ENCODE measurements at regions not wholly inside any gene's neighbourhood (a gene's known extent, or its start where the extent isn't known, plus 50 kb on each side); places are given as distances from the start of the nearest gene placed in this dataset.

DNA sequence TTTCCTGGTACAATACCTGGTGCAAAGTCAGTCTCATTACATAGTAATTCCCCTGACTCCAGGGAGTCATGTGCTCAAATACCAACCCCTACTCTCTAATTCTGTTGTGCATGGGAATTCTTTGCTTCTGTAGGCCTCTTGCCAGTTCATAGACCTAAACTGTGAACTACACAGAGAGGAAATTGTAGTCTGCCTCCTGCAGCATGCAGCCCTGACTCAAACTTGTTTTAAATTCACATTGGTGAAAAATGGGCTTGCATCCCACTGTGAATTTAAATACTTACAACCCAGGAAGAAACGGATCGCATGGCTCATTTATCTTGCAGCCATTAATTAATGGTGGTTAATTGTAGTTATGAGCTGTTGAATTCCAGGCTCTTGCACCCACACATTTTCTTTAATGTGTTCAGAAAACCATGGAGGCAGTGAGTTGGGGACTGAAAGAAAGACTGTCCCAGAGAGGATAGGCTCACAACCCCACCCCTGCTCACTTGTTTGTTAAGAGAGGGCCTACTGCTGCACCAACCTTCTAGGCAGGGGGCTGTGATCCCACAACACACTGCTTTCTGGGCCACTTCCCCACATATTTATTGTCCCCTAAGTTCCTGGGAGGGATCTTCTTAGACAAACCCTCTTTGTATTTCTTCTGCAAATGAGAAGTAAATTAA is 579.1 kb downstream of the DHX35 start:
- no peak for TF ChIP-seq POLR2AphosphoS5 (IDR thresholded peaks at IDR 0.05; ENCODE audit: low read depth)
- TF ChIP-seq, protein P1, sequence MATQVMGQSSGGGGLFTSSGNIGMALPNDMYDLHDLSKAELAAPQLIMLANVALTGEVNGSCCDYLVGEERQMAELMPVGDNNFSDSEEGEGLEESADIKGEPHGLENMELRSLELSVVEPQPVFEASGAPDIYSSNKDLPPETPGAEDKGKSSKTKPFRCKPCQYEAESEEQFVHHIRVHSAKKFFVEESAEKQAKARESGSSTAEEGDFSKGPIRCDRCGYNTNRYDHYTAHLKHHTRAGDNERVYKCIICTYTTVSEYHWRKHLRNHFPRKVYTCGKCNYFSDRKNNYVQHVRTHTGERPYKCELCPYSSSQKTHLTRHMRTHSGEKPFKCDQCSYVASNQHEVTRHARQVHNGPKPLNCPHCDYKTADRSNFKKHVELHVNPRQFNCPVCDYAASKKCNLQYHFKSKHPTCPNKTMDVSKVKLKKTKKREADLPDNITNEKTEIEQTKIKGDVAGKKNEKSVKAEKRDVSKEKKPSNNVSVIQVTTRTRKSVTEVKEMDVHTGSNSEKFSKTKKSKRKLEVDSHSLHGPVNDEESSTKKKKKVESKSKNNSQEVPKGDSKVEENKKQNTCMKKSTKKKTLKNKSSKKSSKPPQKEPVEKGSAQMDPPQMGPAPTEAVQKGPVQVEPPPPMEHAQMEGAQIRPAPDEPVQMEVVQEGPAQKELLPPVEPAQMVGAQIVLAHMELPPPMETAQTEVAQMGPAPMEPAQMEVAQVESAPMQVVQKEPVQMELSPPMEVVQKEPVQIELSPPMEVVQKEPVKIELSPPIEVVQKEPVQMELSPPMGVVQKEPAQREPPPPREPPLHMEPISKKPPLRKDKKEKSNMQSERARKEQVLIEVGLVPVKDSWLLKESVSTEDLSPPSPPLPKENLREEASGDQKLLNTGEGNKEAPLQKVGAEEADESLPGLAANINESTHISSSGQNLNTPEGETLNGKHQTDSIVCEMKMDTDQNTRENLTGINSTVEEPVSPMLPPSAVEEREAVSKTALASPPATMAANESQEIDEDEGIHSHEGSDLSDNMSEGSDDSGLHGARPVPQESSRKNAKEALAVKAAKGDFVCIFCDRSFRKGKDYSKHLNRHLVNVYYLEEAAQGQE (IDR thresholded peaks at IDR 0.05; ENCODE audit: insufficient replicate concordance, low read depth) = no peak
- TF ChIP-seq, protein P2, sequence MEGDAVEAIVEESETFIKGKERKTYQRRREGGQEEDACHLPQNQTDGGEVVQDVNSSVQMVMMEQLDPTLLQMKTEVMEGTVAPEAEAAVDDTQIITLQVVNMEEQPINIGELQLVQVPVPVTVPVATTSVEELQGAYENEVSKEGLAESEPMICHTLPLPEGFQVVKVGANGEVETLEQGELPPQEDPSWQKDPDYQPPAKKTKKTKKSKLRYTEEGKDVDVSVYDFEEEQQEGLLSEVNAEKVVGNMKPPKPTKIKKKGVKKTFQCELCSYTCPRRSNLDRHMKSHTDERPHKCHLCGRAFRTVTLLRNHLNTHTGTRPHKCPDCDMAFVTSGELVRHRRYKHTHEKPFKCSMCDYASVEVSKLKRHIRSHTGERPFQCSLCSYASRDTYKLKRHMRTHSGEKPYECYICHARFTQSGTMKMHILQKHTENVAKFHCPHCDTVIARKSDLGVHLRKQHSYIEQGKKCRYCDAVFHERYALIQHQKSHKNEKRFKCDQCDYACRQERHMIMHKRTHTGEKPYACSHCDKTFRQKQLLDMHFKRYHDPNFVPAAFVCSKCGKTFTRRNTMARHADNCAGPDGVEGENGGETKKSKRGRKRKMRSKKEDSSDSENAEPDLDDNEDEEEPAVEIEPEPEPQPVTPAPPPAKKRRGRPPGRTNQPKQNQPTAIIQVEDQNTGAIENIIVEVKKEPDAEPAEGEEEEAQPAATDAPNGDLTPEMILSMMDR (IDR thresholded peaks at IDR 0.05; ENCODE audit: insufficient read depth, low read length) = no peak
- TF ChIP-seq SPI1 (IDR thresholded peaks at IDR 0.05; ENCODE audit: borderline replicate concordance, low read depth) = no peak
- TF ChIP-seq GABPA (IDR thresholded peaks at IDR 0.05; ENCODE audit: low read depth) = no peak
- Histone ChIP-seq H3K4me3 (replicated peaks; ENCODE audit: insufficient read depth, low read length) (no peak overlapping the region), H3K27me3 (ENCODE audit: insufficient read depth, poor library complexity, severe bottlenecking) (no peaks in the 10 kb centered on the region), H3K27ac (replicated peaks) (no peak overlapping the region)
- DNase-seq (ENCODE audit: low read depth in 1 of 2, low spot score in 1 of 2) = no peak

DNA sequence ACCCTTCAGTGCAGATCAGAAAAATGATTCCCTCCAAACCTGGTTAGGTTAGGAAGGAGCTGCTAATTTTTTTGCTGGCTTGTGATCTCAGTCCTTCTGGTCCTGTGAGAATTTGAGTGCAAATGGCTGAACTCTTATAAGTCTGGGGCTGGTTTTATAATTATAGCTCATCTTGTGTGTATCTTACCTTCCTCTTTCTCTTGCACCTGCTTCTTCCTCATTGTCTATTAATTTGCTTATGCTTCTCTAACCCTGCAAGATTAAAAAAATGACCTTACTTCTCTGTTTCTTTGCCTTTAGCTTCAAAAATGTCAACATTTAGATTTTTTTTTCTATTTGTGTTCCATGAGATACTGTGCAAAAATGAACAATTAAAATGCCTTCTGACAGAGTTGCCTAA is 576.2 kb downstream of the DHX35 start:
- TF ChIP-seq, protein P1 (IDR thresholded peaks at IDR 0.05; ENCODE audit: insufficient replicate concordance, low read depth) = no peak
- TF ChIP-seq, protein P2 (IDR thresholded peaks at IDR 0.05; ENCODE audit: insufficient read depth, low read length) = no peak
- TF ChIP-seq POLR2AphosphoS5 (IDR thresholded peaks at IDR 0.05; ENCODE audit: low read depth) = no peak
- no peak for DNase-seq (ENCODE audit: low read depth in 1 of 2, low spot score in 1 of 2)
- Histone ChIP-seq H3K4me3 (replicated peaks; ENCODE audit: insufficient read depth, low read length) (no peak overlapping the region), H3K27ac (replicated peaks) (no peak overlapping the region), H3K27me3 (ENCODE audit: insufficient read depth, poor library complexity, severe bottlenecking) (no peaks in the 10 kb centered on the region)

DNA sequence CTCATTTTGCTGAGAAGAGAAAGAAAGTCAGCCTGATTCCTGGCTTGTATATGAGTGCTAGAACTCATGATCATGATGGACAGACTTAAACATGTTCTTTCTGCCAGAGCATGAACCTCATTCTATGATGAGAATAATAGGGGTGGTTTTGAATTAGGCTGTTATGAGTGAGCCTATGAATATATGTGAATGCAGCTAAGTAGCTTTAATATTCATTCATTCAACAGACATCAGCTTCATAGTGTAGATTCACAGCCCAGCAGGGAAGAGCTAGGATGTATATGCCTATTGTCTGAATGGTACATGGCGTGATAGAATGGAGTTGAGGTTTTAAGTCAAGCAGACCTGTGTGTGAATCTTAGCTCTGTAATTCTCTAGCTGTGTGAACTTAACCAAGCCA is 573.2 kb downstream of the DHX35 start:
- H3K27ac ChIP-seq (replicated peaks) = no peak overlapping the region
- TF ChIP-seq GABPA (IDR thresholded peaks at IDR 0.05; ENCODE audit: low read depth) = no peak
- TF ChIP-seq, protein P1 (IDR thresholded peaks at IDR 0.05; ENCODE audit: insufficient replicate concordance, low read depth) = no peak
- TF ChIP-seq SPI1 (IDR thresholded peaks at IDR 0.05; ENCODE audit: borderline replicate concordance, low read depth) = no peak
- TF ChIP-seq, protein P2 (IDR thresholded peaks at IDR 0.05; ENCODE audit: insufficient read depth, low read length) = no peak
- TF ChIP-seq POLR2AphosphoS5 (IDR thresholded peaks at IDR 0.05; ENCODE audit: low read depth) = no peak
- H3K4me3 ChIP-seq (replicated peaks; ENCODE audit: insufficient read depth, low read length) = no peak overlapping the region
- H3K27me3 ChIP-seq (ENCODE audit: insufficient read depth, poor library complexity, severe bottlenecking) = no peaks in the 10 kb centered on the region
- DNase-seq (ENCODE audit: low read depth in 1 of 2, low spot score in 1 of 2) = no peak
